KMS-11 (cell line): ENCODE measurements at regions not wholly inside any gene's neighbourhood (a gene's known extent, or its start where the extent isn't known, plus 50 kb on each side); places are given as distances from the start of the nearest gene placed in this dataset.

Experiments
- H2AFZ ChIP-seq: fragments of 200-600 bp; sonication (generic); 2 replicates; pipeline ENCODE4 v1.6.1; 2016; ENCODE audit warnings: antibody characterized with exemption, mixed run types, low read depth
- H3K27ac ChIP-seq: fragments of 200-600 bp; sonication (generic); 2 replicates; pipeline ENCODE4 v1.6.1; 2016; ENCODE audit warnings: mild to moderate bottlenecking, mixed run types
- H3K27me3 ChIP-seq: fragments of 200-600 bp; sonication (generic); 2 replicates; pipeline ENCODE4 v1.6.1; 2017; ENCODE audit warnings: mild to moderate bottlenecking, low read depth, mixed run types, moderate library complexity; ENCODE audit not compliant: insufficient read depth
- H3K36me3 ChIP-seq: fragments of 200-600 bp; sonication (generic); 2 replicates; pipeline ENCODE4 v1.6.1; 2017; ENCODE audit warnings: mild to moderate bottlenecking, mixed run types; ENCODE audit not compliant: insufficient read depth
- H3K4me1 ChIP-seq: fragments of 200-600 bp; sonication (generic); 2 replicates; pipeline ENCODE4 v1.6.1; 2016; ENCODE audit warnings: mild to moderate bottlenecking, low read depth, mixed run types; ENCODE audit not compliant: poor library complexity, severe bottlenecking
- H3K4me2 ChIP-seq: fragments of 200-600 bp; sonication (generic); 2 replicates; pipeline ENCODE4 v1.7.0; 2016; ENCODE audit warnings: mild to moderate bottlenecking, mixed run types
- H3K4me3 ChIP-seq: fragments of 200-600 bp; sonication (generic); IDR thresholded peaks from 2 replicates; pipeline ENCODE4 v1.6.1; 2017; ENCODE audit warnings: low read depth, low read length, mixed read lengths; ENCODE audit not compliant: insufficient read depth
- H3K79me2 ChIP-seq: fragments of 200-600 bp; sonication (generic); 2 replicates; pipeline ENCODE4 v1.6.1; 2016; ENCODE audit warnings: low read depth, mixed run types; ENCODE audit not compliant: insufficient read depth
- H3K9ac ChIP-seq: fragments of 200-600 bp; sonication (generic); 2 replicates; pipeline ENCODE4 v1.6.1; 2016; ENCODE audit warnings: mild to moderate bottlenecking, mixed run types
- H4K20me1 ChIP-seq: fragments of 200-600 bp; sonication (generic); 2 replicates; pipeline ENCODE4 v1.6.1; 2016; ENCODE audit warnings: mild to moderate bottlenecking, mixed run types; ENCODE audit not compliant: insufficient read depth
- CTCF ChIP-seq: fragments of 200-600 bp; sonication (generic); conservative IDR thresholded peaks from 2 replicates; pipeline ENCODE4 v1.6.1; 2017; ENCODE audit warnings: low read depth, mild to moderate bottlenecking, antibody characterized with exemption, low read length, moderate library complexity, mixed read lengths

GRCh38 chr11:30150425-30150824, 80.4 kb upstream of the FSHB start:
- Histone ChIP-seq H3K79me2 (no peaks in the 10 kb centered on the region), H3K4me2 (no peak overlapping the region), H3K27me3 (no peaks in the 10 kb centered on the region), H3K9ac (no peak overlapping the region), H3K4me3 (no peak overlapping the region), H3K36me3 (no peaks in the 10 kb centered on the region), H2AFZ (no peak overlapping the region), H3K27ac (no peak overlapping the region), H3K4me1 (no peaks in the 10 kb centered on the region), H4K20me1 (no peaks in the 10 kb centered on the region)
- TF ChIP-seq CTCF = no peak

DNA sequence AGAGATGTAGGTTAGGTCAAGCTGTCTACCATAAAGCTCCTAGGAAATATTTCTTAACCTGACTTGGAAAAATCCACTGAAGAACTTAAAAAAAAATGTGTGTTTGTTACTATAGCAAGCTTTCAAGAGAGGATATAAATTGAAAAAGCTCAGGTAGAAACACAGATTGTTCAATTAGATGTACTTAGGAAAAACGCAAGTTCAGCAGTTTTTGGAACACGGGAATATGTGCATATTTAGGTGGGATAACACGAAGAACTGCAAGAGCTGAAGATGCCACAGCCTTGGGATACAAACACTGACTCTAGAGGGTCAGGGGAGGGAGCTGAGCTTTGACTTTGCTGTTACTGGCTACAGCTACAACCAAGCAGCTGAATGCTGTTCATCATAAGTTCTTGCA, 77.8 kb upstream of the FSHB start:
- no peaks in the 10 kb centered on the region for H3K79me2 ChIP-seq
- H3K9ac ChIP-seq = no peak overlapping the region
- TF ChIP-seq CTCF = no peak

GRCh38 chr11:30155428-30155827, 75.4 kb upstream of the FSHB start:
- no peak for TF ChIP-seq CTCF
- Histone ChIP-seq H3K27ac (no peak overlapping the region), H3K4me3 (no peak overlapping the region), H3K9ac (no peak overlapping the region), H4K20me1 (no peaks in the 10 kb centered on the region), H3K27me3 (no peaks in the 10 kb centered on the region), H3K4me2 (no peak overlapping the region), H2AFZ (no peak overlapping the region), H3K79me2 (no peaks in the 10 kb centered on the region), H3K4me1 (no peaks in the 10 kb centered on the region), H3K36me3 (no peaks in the 10 kb centered on the region)

More for the DNA sequence above, 77.8 kb upstream of the FSHB start:
- Histone ChIP-seq H3K4me2 (no peak overlapping the region), H3K4me3 (no peak overlapping the region), H4K20me1 (no peaks in the 10 kb centered on the region), H2AFZ (no peak overlapping the region), H3K4me1 (no peaks in the 10 kb centered on the region), H3K27ac (no peak overlapping the region), H3K36me3 (no peaks in the 10 kb centered on the region), H3K27me3 (no peaks in the 10 kb centered on the region)

- Histone ChIP-seq H3K79me2 (no peaks in the 10 kb centered on the region), H3K4me2 (no peak overlapping the region), H2AFZ (no peak overlapping the region), H3K9ac (no peak overlapping the region), H4K20me1 (no peaks in the 10 kb centered on the region), H3K27me3 (no peaks in the 10 kb centered on the region), H3K4me3 (no peak overlapping the region), H3K27ac (no peak overlapping the region), H3K36me3 (no peaks in the 10 kb centered on the region), H3K4me1 (no peaks in the 10 kb centered on the region)
- TF ChIP-seq CTCF = no peak
These were observed 71.3 kb upstream of the FSHB start for GRCh38 chr11:30159546-30159945.

- Histone ChIP-seq H3K4me1 (no peaks in the 10 kb centered on the region), H4K20me1 (no peaks in the 10 kb centered on the region)
These were observed 65.2 kb upstream of the FSHB start for GRCh38 chr11:30165652-30166051.

More at GRCh38 chr11:30165652-30166051, 65.2 kb upstream of the FSHB start:
- H3K36me3 ChIP-seq = no peaks in the 10 kb centered on the region
- no peaks in the 10 kb centered on the region for H3K79me2 ChIP-seq
- H2AFZ ChIP-seq = no peak overlapping the region
- H3K9ac ChIP-seq = no peak overlapping the region
- no peak for TF ChIP-seq CTCF
- no peak overlapping the region for H3K4me2 ChIP-seq
- H3K4me3 ChIP-seq = no peak overlapping the region
- no peak overlapping the region for H3K27ac ChIP-seq
- H3K27me3 ChIP-seq = no peaks in the 10 kb centered on the region
